ENCODE measurements at regions not wholly inside any gene's neighbourhood (a gene's known extent, or its start where the extent isn't known, plus 50 kb on each side); places are given as distances from the start of the nearest gene placed in this dataset.

DNA sequence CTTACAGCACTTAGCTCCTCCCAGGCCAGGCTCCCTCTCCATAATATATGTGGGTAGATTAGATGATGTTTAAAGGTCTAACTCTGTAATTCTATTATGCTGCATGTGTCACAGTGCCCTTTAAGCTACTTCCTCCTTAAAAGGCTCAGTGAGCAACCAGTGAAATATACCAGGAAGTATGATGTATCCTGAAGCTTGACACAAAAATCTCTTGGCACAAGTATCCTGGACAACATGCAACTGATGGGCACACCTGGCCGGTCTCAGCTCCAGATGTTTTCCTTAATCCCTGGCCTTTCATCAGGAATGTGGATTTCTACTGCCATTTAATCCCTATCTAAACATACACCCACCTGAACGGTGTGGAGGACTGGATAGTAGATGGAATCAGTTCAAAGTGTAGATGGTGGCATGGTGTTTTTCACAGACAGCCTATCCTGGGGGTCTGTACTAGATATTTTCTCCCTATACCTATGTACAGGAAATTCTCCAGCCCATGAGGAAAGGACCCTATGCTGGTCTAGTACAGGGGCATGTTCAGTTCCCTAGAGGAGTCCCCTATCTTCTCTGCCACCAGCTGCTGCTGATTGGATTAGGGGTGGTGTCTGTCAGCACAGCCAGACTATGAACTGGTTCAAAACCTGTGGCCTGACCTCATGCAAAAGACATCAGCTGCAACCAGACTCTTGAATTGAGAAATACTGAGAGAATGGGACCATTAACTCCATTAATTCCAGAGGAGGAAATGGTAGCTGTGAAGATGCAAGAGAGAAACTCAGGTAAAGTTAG lies 59.4 kb upstream of the CITED2 start:
- in situ Hi-C loops (cut with HindIII; ENCODE audit: low sequenced_read_pairs) = no loop called here

DNA sequence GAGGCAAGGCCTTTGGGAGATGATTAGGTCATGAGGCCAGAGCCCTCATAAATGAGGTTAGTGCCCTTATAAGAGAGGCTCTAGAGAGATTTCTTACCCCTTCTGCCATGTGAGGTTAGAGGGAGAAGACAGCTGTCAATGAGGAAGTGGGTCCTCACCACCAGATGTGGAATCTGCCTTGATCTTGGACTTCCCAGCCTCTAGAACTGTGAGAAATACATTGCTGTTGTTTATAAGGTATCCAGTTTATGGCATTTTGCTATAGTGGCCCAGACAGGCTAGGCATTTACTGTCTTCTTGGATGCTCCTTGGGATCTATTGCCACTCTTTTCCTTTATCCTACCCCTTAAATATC lies 57.1 kb upstream of the CITED2 start:
- in situ Hi-C loops (cut with HindIII; ENCODE audit: low sequenced_read_pairs) = no loop called here

DNA sequence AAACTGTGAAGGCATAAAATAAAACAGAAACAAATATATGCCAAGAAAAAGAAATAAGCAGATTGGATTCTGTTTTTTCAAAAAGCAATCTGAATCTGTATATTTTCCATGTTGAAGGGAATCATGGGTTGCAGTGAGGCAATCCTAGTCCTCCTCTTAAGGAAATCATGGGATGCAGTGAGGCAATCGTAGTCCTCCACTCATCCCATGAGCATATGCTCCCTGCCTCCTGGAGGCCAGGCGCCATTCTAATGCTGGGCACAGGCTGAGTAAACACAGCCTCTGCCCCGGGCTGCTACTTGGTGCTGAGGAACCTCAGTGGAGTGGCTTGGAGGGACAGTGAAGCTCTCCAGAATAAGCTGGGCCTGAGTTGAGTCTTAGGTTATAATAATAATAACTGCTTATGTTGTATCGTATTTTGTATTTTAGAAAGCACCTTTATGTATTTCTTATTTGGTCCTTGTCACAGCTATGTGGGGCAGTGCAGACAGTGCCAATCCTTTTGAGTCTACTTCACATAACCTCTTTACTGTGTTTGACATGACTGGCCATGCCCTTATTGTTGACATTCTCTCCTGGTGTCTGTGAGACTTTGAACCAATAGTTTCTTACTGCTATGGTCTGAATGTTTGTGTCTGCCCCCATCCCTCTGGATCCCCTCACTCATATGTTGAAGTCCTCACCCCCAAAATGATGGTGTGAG lies 56.6 kb upstream of the CITED2 start:
- in situ Hi-C loops (cut with HindIII; ENCODE audit: low sequenced_read_pairs) = no loop called here

DNA sequence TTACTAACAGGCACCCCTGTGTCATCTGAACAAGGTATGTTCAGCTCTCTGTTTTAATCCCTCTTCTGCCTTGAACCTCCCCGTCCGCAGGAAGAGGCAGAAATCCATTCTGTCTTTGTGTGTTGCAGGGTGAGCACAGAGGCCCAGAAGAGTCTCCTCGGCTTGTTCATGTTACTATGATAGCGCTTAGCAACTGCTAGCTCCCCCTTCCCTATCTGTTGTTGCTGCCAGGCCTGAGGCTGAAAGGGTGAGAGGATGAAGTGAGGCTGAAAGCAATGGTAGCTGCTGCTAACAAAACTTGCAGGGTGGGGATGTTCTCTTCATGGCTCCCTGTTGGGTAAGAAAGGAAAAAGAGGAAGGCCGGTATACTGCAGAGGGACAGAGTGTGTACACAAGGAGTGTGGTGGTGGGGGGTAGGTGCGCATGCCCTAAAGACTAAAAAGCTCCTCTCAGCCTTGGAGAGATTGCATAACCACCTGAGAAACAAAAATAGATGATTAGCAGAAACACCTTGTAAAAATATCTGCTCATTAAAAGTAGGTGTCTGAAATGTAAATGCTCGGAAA lies 55.2 kb upstream of the CITED2 start:
- in situ Hi-C loops (cut with HindIII; ENCODE audit: low sequenced_read_pairs) = loop anchor here (5.0 kb wide), 2 partner anchors 38 to 88 kb away; no protein-coding TSS in a partner anchor

DNA sequence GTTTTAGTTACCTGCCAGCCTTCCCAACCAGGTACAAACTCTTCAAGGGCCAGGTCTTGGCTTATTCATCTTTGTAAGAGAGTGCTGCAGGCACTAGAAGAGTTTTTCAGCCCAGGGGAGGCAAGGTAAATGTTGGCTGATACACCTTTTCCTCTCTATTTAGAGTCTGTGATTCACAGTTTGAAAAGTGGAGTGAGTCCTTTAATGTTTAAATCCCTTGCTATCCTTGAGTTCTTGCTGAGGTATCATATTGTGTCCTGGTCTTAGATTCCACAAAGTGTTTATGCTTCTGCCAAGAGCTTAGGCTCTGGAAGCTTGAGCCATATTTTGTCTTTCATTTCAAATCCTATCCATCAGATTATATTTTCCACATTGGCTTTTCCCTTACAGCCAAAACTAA lies 52.8 kb upstream of the CITED2 start:
- in situ Hi-C loops (cut with HindIII; ENCODE audit: low sequenced_read_pairs) = loop anchor here (5.0 kb wide), 2 partner anchors 40 to 90 kb away; no protein-coding TSS in a partner anchor

DNA sequence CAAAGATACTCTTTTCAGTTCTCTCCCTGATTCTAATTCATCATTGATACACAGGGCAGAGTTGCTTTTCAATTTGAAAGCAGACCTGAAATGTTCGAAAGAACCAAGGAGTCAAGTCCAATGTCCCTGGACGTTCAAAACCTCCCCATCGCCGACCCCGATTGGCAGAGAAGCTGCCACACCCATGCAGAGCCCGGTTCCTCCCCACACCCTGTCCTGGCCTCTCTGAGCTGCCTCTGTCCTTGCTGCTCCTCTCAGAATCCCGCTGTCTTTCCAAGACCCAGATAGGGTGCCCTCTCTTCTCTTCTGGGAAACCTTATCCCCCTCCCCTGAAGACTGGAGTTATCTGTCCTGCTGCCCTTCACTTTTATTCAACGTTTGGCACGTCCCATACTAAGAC lies 52.3 kb upstream of the CITED2 start:
- in situ Hi-C loops (cut with HindIII; ENCODE audit: low sequenced_read_pairs) = loop anchor here (5.0 kb wide), 2 partner anchors 41 to 91 kb away; no protein-coding TSS in a partner anchor

DNA sequence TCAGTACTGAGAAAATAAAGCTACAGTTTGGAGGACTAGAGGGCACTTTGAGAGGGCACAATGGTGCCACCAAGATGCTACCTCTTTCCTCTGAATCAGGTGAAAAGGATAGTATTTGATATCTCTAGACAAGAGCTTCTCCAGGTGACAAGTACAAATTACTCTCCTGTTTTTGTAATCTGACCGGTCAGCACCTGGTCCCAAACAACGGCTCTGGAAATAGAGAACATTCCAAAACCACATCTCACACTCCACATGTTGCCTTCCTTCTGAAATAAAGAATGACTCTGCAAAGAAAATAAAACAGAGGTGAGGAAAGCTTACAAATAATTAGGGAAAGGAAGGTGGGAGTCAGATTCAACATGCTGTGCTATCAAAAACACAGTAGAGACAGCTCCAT lies 51.3 kb upstream of the CITED2 start:
- in situ Hi-C loops (cut with HindIII; ENCODE audit: low sequenced_read_pairs) = loop anchor here (5.0 kb wide), 2 partner anchors 42 to 92 kb away; no protein-coding TSS in a partner anchor

DNA sequence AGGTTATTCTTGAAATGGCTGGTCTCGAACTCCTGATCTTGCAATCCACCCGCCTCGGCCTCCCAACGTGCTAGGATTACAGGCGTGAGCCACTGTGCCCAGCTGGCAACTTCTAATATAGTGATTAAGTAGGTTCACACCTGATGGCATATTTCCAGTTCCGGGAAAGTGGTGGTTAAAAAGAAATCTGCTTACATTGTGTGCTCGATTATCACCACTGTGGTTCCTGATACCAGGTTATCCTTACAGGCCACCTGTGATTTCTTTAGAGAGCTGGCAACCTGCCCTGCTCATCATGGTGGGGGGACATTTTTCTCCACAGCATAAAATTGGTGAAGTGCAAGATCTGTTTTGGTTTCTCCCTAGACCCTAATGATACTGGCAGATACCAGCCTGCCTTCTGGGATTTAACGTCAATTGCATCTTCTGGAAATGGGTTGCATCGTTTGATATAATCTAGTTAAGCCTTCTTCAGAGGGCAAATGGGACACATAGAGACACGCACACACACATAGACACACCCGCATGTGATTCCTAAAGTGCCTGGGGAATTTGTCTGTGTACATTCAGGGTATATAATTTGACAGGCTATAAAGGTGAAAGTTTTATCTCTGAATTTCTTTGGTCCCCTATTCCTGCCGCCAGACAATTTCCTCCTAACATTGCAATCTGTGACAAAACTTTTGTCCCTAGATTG lies 49.7 kb upstream of the CITED2 start:
- in situ Hi-C loops (cut with HindIII; ENCODE audit: low sequenced_read_pairs) = no loop called here
